Ishikawa (cell line): ENCODE measurements at regions not wholly inside any gene's neighbourhood (a gene's known extent, or its start where the extent isn't known, plus 50 kb on each side); places are given as distances from the start of the nearest gene placed in this dataset.

Source experiments
- CEBPB ChIP-seq: IDR thresholded peaks from 2 replicates; pipeline ENCODE4 v1.6.1; 2012
- CREB1 ChIP-seq: IDR thresholded peaks from 2 replicates; pipeline ENCODE4 v1.6.1; 2012; ENCODE audit warnings: low read depth
- EGR1 ChIP-seq: IDR thresholded peaks from 2 replicates; pipeline ENCODE4 v1.6.1; 2012
- EP300 ChIP-seq: IDR thresholded peaks from 2 replicates; pipeline ENCODE4 v1.6.1; 2012; ENCODE audit warnings: borderline replicate concordance
- FOXM1 ChIP-seq: IDR thresholded peaks from 2 replicates; pipeline ENCODE4 v1.6.1; 2012; ENCODE audit warnings: low read depth, borderline replicate concordance
- NFIC ChIP-seq: IDR thresholded peaks from 2 replicates; pipeline ENCODE4 v1.6.1; 2012
- RAD21 ChIP-seq: IDR thresholded peaks from 2 replicates; pipeline ENCODE4 v1.6.1; 2012; ENCODE audit warnings: low read depth
- REST ChIP-seq: IDR thresholded peaks from 2 replicates; pipeline ENCODE4 v1.6.1; 2012; ENCODE audit warnings: low read depth, mild to moderate bottlenecking
- TAF1 ChIP-seq: IDR thresholded peaks from 2 replicates; pipeline ENCODE4 v1.6.1; 2012; ENCODE audit warnings: low read depth, mild to moderate bottlenecking
- TCF12 ChIP-seq: IDR thresholded peaks from 2 replicates; pipeline ENCODE4 v1.6.1; 2012; ENCODE audit warnings: low read depth
- TEAD4 ChIP-seq: IDR thresholded peaks from 2 replicates; pipeline ENCODE4 v1.6.1; 2012
- YY1 ChIP-seq: IDR thresholded peaks from 2 replicates; pipeline ENCODE4 v1.6.1; 2012; ENCODE audit warnings: low read depth
- ZBTB7A ChIP-seq: IDR thresholded peaks from 2 replicates; pipeline ENCODE4 v1.6.1; 2012; ENCODE audit warnings: low read depth
- TF ChIP-seq, protein P1 (sequence below): IDR thresholded peaks from 2 replicates; pipeline ENCODE4 v1.6.1; 2012
- TF ChIP-seq, protein P2 (sequence below): IDR thresholded peaks from 2 replicates; pipeline ENCODE4 v1.6.1; 2012

- TF ChIP-seq, protein P1, sequence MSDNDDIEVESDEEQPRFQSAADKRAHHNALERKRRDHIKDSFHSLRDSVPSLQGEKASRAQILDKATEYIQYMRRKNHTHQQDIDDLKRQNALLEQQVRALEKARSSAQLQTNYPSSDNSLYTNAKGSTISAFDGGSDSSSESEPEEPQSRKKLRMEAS: no peak
- no peak for TF ChIP-seq REST
- TF ChIP-seq, protein P2, sequence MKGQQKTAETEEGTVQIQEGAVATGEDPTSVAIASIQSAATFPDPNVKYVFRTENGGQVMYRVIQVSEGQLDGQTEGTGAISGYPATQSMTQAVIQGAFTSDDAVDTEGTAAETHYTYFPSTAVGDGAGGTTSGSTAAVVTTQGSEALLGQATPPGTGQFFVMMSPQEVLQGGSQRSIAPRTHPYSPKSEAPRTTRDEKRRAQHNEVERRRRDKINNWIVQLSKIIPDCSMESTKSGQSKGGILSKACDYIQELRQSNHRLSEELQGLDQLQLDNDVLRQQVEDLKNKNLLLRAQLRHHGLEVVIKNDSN: no peak
- TF ChIP-seq EP300: no peak
- TF ChIP-seq EGR1: no peak
- no peak for TF ChIP-seq NFIC
- TF ChIP-seq TAF1: no peak
- TF ChIP-seq FOXM1: no peak
- TF ChIP-seq CEBPB: no peak
- no peak for TF ChIP-seq YY1
- TF ChIP-seq ZBTB7A: no peak
- no peak for TF ChIP-seq RAD21
- no peak for TF ChIP-seq CREB1
- TF ChIP-seq TEAD4: no peak
Measured at GRCh38 chr4:29046186-29046585, 1674.0 kb upstream of the PCDH7 start.

DNA sequence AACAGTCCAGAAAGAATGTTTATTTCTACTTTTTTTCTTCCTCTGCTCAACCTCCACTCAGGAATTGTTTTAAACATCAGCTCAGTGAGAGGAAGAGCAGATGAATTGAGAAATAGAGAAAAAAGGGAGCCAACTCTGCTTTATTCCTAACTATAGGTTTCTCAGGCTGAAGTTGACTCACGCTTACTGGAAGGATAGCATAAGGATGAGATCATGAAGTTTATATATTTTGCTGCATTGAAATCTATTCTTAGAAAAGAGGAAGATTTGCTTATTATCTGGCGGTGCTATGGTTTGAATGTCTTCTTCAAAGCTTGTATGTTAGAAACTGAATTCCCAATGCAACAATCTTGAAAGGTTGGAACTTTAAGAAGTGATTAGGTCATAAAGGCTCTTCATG lies 1673.4 kb upstream of the PCDH7 start:
- no peak for TF ChIP-seq ZBTB7A
- no peak for TF ChIP-seq FOXM1
- TF ChIP-seq NFIC: no peak

- TF ChIP-seq, protein P1: no peak
- TF ChIP-seq TCF12: no peak
- TF ChIP-seq REST: no peak
- TF ChIP-seq CEBPB: no peak
- no peak for TF ChIP-seq NFIC
Measured at GRCh38 chr4:29047341-29048041, 1672.7 kb upstream of the PCDH7 start.

DNA sequence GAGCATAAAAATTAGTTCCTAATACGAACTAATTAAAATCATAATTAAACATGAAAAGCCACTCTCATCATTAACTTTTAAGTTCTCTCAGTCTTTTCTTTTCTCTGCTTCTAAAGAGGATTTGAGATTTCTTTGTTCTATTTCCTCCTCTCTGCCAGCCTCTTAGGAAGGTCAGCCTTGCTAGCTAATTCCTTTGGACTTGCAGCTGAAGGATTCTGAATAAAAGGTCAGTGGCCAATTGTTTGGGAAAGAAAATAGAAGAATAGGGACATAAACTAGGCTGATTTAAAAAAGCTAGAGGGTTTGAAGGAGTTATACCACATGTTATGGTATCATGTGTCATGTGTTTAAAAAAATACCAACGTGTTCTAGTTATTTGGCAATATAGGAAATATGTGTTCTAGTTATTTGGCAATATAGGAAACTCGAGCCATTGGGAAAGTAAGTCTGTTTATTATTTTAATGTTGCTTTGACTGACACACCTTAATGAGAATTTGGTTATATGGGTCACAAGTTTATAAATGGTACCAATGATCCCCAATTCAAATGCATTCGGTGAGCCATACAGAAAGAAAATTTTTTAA lies 1668.7 kb upstream of the PCDH7 start:
- TF ChIP-seq YY1: no peak
- no peak for TF ChIP-seq RAD21
- TF ChIP-seq CEBPB: no peak
- no peak for TF ChIP-seq TAF1
- no peak for TF ChIP-seq REST
- TF ChIP-seq, protein P2: no peak
- TF ChIP-seq FOXM1: no peak

- TF ChIP-seq TEAD4: no peak
- TF ChIP-seq FOXM1: no peak
- TF ChIP-seq NFIC: no peak
- TF ChIP-seq, protein P1: no peak
- TF ChIP-seq CREB1: no peak
- TF ChIP-seq REST: no peak
- TF ChIP-seq YY1: no peak
- TF ChIP-seq CEBPB: no peak
- no peak for TF ChIP-seq EGR1
- no peak for TF ChIP-seq RAD21
- TF ChIP-seq EP300: no peak
- TF ChIP-seq TCF12: no peak
- no peak for TF ChIP-seq ZBTB7A
- no peak for TF ChIP-seq TAF1
- TF ChIP-seq, protein P2: no peak
Measured at GRCh38 chr4:29052266-29052665, 1667.9 kb upstream of the PCDH7 start.
